ENCODE measurements at regions not wholly inside any gene's neighbourhood (a gene's known extent, or its start where the extent isn't known, plus 50 kb on each side); places are given as distances from the start of the nearest gene placed in this dataset.

GRCh38 chr1:69269491-69269890 lies 298.2 kb upstream of the LRRC7 start:
- Histone ChIP-seq H3K4me1 (ENCODE audit: control insufficient read depth in 2 of 2, insufficient read depth in 2 of 2, low read length in 1 of 2) (no peaks in the 10 kb centered on the region), H3K27ac (ENCODE audit: low read depth in 2 of 2, low read length in 1 of 2) (no peak overlapping the region), H3K9me3 (ENCODE audit: control insufficient read depth in 2 of 2, insufficient read depth in 1 of 2, low read depth in 1 of 2, low read length in 1 of 2) (peaks cover 0 to 2% of the 10 kb centered on the region in 2 donors), H3K36me3 (ENCODE audit: control insufficient read depth in 2 of 2, insufficient read depth in 2 of 2, low read length in 1 of 2) (no peaks in the 10 kb centered on the region), H3K4me3 (ENCODE audit: low read depth in 1 of 2, low read length in 2 of 2) (no peak overlapping the region), H3K27me3 (ENCODE audit: control insufficient read depth in 1 of 2, insufficient read depth in 2 of 2, low read length in 2 of 2) (no peaks in the 10 kb centered on the region)
- 61 to 77% methylated on average over 2 of the region's 2 CpGs for WGBS, 2 donors

DNA sequence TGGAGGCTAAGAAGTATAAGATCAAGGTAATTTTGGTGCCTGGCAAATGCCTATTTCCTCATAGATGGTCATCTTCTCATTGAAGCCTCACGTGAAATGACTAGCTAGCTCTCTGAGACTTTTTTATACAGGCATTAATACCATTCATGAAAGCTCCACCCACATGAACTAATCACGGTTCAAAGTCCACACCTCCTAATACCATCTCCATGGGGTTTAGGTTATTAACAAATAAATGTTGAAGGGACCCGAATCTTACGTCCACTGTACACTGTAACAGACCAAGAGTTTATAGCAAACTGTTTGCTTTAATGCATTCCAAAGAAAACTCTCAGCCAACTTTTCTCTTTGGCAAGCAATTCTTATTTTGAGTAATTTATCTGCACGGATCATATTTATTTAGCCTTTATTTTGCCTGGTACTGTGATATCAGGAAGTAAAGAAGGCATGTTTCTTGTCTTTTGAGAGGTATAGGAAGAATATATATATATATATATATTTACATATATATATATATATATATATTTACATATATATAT lies 296.1 kb upstream of the LRRC7 start:
- Histone ChIP-seq H3K4me1 (ENCODE audit: control insufficient read depth in 2 of 2, insufficient read depth in 2 of 2, low read length in 1 of 2) (no peaks in the 10 kb centered on the region), H3K36me3 (ENCODE audit: control insufficient read depth in 2 of 2, insufficient read depth in 2 of 2, low read length in 1 of 2) (no peaks in the 10 kb centered on the region), H3K27me3 (ENCODE audit: control insufficient read depth in 1 of 2, insufficient read depth in 2 of 2, low read length in 2 of 2) (no peaks in the 10 kb centered on the region), H3K4me3 (ENCODE audit: low read depth in 1 of 2, low read length in 2 of 2) (no peak overlapping the region), H3K27ac (ENCODE audit: low read depth in 2 of 2, low read length in 1 of 2) (no peak overlapping the region), H3K9me3 (ENCODE audit: control insufficient read depth in 2 of 2, insufficient read depth in 1 of 2, low read depth in 1 of 2, low read length in 1 of 2) (peaks cover 0 to 2% of the 10 kb centered on the region in 2 donors)
- 22 to 48% methylated on average over 5 of the region's 5 CpGs for WGBS, 2 donors

- peaks cover 0 to 2% of the 10 kb centered on the region in 2 donors for H3K9me3 ChIP-seq (ENCODE audit: control insufficient read depth in 2 of 2, insufficient read depth in 1 of 2, low read depth in 1 of 2, low read length in 1 of 2)
- no peak overlapping the region for H3K27ac ChIP-seq (ENCODE audit: low read depth in 2 of 2, low read length in 1 of 2)
- H3K27me3 ChIP-seq (ENCODE audit: control insufficient read depth in 1 of 2, insufficient read depth in 2 of 2, low read length in 2 of 2) = no peaks in the 10 kb centered on the region
- no peaks in the 10 kb centered on the region for H3K36me3 ChIP-seq (ENCODE audit: control insufficient read depth in 2 of 2, insufficient read depth in 2 of 2, low read length in 1 of 2)
- no peaks in the 10 kb centered on the region for H3K4me1 ChIP-seq (ENCODE audit: control insufficient read depth in 2 of 2, insufficient read depth in 2 of 2, low read length in 1 of 2)
- 83 to 87% methylated on average over 4 of the region's 4 CpGs for WGBS, 2 donors
- no peak overlapping the region for H3K4me3 ChIP-seq (ENCODE audit: low read depth in 1 of 2, low read length in 2 of 2)
These were observed 295.0 kb upstream of the LRRC7 start for GRCh38 chr1:69272684-69273083.

GRCh38 chr1:69278923-69279322 lies 288.8 kb upstream of the LRRC7 start:
- 72 to 76% methylated on average over 2 of the region's 2 CpGs for WGBS, 2 donors
- no peaks in the 10 kb centered on the region for H3K36me3 ChIP-seq (ENCODE audit: control insufficient read depth in 2 of 2, insufficient read depth in 2 of 2, low read length in 1 of 2)
- no peak overlapping the region for H3K27ac ChIP-seq (ENCODE audit: low read depth in 2 of 2, low read length in 1 of 2)
- H3K4me3 ChIP-seq (ENCODE audit: low read depth in 1 of 2, low read length in 2 of 2) = no peak overlapping the region
- no peaks in the 10 kb centered on the region for H3K9me3 ChIP-seq (ENCODE audit: control insufficient read depth in 2 of 2, insufficient read depth in 1 of 2, low read depth in 1 of 2, low read length in 1 of 2)
- no peaks in the 10 kb centered on the region for H3K27me3 ChIP-seq (ENCODE audit: control insufficient read depth in 1 of 2, insufficient read depth in 2 of 2, low read length in 2 of 2)
- no peaks in the 10 kb centered on the region for H3K4me1 ChIP-seq (ENCODE audit: control insufficient read depth in 2 of 2, insufficient read depth in 2 of 2, low read length in 1 of 2)

- WGBS, 2 donors = 15 to 39% methylated on average over 1 of the region's 1 CpG
- Histone ChIP-seq H3K4me1 (ENCODE audit: control insufficient read depth in 2 of 2, insufficient read depth in 2 of 2, low read length in 1 of 2) (no peaks in the 10 kb centered on the region), H3K36me3 (ENCODE audit: control insufficient read depth in 2 of 2, insufficient read depth in 2 of 2, low read length in 1 of 2) (no peaks in the 10 kb centered on the region), H3K27me3 (ENCODE audit: control insufficient read depth in 1 of 2, insufficient read depth in 2 of 2, low read length in 2 of 2) (no peaks in the 10 kb centered on the region), H3K9me3 (ENCODE audit: control insufficient read depth in 2 of 2, insufficient read depth in 1 of 2, low read depth in 1 of 2, low read length in 1 of 2) (no peaks in the 10 kb centered on the region), H3K4me3 (ENCODE audit: low read depth in 1 of 2, low read length in 2 of 2) (no peak overlapping the region), H3K27ac (ENCODE audit: low read depth in 2 of 2, low read length in 1 of 2) (no peak overlapping the region)
These were observed 284.2 kb upstream of the LRRC7 start for GRCh38 chr1:69283516-69283915.

DNA sequence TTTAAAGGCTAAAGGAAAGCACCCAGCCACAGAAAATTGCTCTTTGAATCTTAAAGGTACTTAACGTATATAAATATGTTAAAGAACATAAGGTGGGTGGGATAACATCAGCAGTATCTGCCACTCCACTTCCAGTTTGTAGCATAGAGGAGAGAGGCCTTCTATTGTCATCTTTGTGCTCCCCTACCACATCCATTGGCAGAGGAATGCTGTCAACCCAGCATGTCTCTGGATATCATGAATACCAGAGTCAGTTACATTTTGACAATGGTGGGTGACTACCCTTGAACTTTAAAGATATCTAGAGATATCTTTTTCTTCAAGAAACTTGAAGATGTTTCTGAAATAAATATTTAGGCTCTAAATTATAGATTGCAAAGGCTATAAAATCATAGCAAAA lies 283.2 kb upstream of the LRRC7 start:
- Histone ChIP-seq H3K27me3 (ENCODE audit: control insufficient read depth in 1 of 2, insufficient read depth in 2 of 2, low read length in 2 of 2) (no peaks in the 10 kb centered on the region), H3K36me3 (ENCODE audit: control insufficient read depth in 2 of 2, insufficient read depth in 2 of 2, low read length in 1 of 2) (no peaks in the 10 kb centered on the region), H3K9me3 (ENCODE audit: control insufficient read depth in 2 of 2, insufficient read depth in 1 of 2, low read depth in 1 of 2, low read length in 1 of 2) (no peaks in the 10 kb centered on the region), H3K4me1 (ENCODE audit: control insufficient read depth in 2 of 2, insufficient read depth in 2 of 2, low read length in 1 of 2) (no peaks in the 10 kb centered on the region), H3K27ac (ENCODE audit: low read depth in 2 of 2, low read length in 1 of 2) (no peak overlapping the region), H3K4me3 (ENCODE audit: low read depth in 1 of 2, low read length in 2 of 2) (no peak overlapping the region)
- WGBS, 2 donors = 94 to 100% methylated on average over 1 of the region's 1 CpG

GRCh38 chr1:69288416-69288815 lies 279.3 kb upstream of the LRRC7 start:
- H3K36me3 ChIP-seq (ENCODE audit: control insufficient read depth in 2 of 2, insufficient read depth in 2 of 2, low read length in 1 of 2) = no peaks in the 10 kb centered on the region
- H3K9me3 ChIP-seq (ENCODE audit: control insufficient read depth in 2 of 2, insufficient read depth in 1 of 2, low read depth in 1 of 2, low read length in 1 of 2) = no peaks in the 10 kb centered on the region
- H3K4me1 ChIP-seq (ENCODE audit: control insufficient read depth in 2 of 2, insufficient read depth in 2 of 2, low read length in 1 of 2) = no peaks in the 10 kb centered on the region
- no peak overlapping the region for H3K4me3 ChIP-seq (ENCODE audit: low read depth in 1 of 2, low read length in 2 of 2)
- H3K27ac ChIP-seq (ENCODE audit: low read depth in 2 of 2, low read length in 1 of 2) = no peak overlapping the region
- 91 to 93% methylated on average over 5 of the region's 5 CpGs for WGBS, 2 donors
- no peaks in the 10 kb centered on the region for H3K27me3 ChIP-seq (ENCODE audit: control insufficient read depth in 1 of 2, insufficient read depth in 2 of 2, low read length in 2 of 2)

DNA sequence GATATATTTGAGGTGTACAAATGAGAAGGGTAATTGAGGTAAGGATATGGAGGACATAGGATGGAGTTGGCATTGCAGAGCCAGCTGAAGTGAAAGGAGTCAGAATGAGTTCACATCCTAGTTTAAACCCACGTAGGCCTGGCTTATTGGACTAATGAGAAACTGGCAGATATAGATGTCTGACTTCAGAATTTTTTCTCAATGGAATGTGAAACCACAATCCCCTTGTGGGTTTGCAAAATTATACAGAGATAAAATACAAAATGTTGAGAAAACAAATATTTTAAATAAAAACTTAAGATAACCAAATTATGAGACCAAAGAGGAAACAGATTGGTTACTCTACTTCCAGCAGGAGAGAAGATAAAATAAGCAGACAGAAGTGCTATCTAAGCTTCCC lies 277.4 kb upstream of the LRRC7 start:
- Histone ChIP-seq H3K36me3 (ENCODE audit: control insufficient read depth in 2 of 2, insufficient read depth in 2 of 2, low read length in 1 of 2) (no peaks in the 10 kb centered on the region), H3K9me3 (ENCODE audit: control insufficient read depth in 2 of 2, insufficient read depth in 1 of 2, low read depth in 1 of 2, low read length in 1 of 2) (no peaks in the 10 kb centered on the region), H3K27me3 (ENCODE audit: control insufficient read depth in 1 of 2, insufficient read depth in 2 of 2, low read length in 2 of 2) (no peaks in the 10 kb centered on the region), H3K4me1 (ENCODE audit: control insufficient read depth in 2 of 2, insufficient read depth in 2 of 2, low read length in 1 of 2) (no peaks in the 10 kb centered on the region), H3K4me3 (ENCODE audit: low read depth in 1 of 2, low read length in 2 of 2) (no peak overlapping the region), H3K27ac (ENCODE audit: low read depth in 2 of 2, low read length in 1 of 2) (no peak overlapping the region)
- 50 to 52% methylated on average over 1 of the region's 1 CpG for WGBS, 2 donors

DNA sequence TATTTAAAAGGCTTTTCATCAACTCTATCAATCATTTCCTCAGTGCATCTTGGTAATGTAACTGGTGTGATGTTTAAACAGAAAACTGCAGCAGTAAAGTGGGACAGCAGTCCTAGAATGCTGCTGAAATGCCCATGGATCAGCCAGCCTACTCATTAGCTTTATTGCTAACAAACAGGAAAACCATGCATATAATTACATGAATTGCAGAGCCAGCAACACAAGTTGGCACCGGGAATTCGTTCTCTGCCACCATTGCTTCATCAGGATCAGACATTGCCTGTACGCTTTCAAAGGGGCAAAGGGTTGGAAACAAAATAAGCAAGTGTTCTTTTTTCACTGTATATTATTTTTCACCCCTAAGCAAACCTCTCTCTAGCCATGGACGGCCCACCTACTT lies 276.2 kb upstream of the LRRC7 start:
- H3K27me3 ChIP-seq (ENCODE audit: control insufficient read depth in 1 of 2, insufficient read depth in 2 of 2, low read length in 2 of 2) = no peaks in the 10 kb centered on the region
- no peaks in the 10 kb centered on the region for H3K4me1 ChIP-seq (ENCODE audit: control insufficient read depth in 2 of 2, insufficient read depth in 2 of 2, low read length in 1 of 2)
- WGBS, 2 donors = 85 to 90% methylated on average over 4 of the region's 4 CpGs

DNA sequence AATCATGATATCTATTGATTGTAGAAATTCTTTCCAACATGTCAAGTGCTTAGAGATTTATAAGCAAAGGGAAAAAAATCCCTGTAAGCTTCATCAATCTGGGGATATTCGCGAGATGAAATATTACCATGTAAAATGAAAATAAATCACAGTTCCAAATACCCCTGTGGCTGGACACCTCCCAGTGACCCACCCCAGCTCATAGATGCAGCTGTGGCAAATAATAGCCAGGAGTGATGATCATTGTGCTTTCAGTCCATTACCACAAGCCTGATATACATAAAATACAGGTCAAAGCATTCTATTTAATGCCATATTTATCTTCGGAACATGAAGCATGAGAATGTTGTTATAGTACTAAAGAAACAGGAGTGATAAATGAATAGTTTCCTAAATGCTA lies 274.9 kb upstream of the LRRC7 start:
- 90 to 93% methylated on average over 3 of the region's 3 CpGs for WGBS, 2 donors
- H3K9me3 ChIP-seq (ENCODE audit: control insufficient read depth in 2 of 2, insufficient read depth in 1 of 2, low read depth in 1 of 2, low read length in 1 of 2) = no peaks in the 10 kb centered on the region

More for the DNA sequence above, 276.2 kb upstream of the LRRC7 start:
- Histone ChIP-seq H3K27ac (ENCODE audit: low read depth in 2 of 2, low read length in 1 of 2) (no peak overlapping the region), H3K4me3 (ENCODE audit: low read depth in 1 of 2, low read length in 2 of 2) (no peak overlapping the region), H3K9me3 (ENCODE audit: control insufficient read depth in 2 of 2, insufficient read depth in 1 of 2, low read depth in 1 of 2, low read length in 1 of 2) (no peaks in the 10 kb centered on the region), H3K36me3 (ENCODE audit: control insufficient read depth in 2 of 2, insufficient read depth in 2 of 2, low read length in 1 of 2) (no peaks in the 10 kb centered on the region)

More for the DNA sequence above, 274.9 kb upstream of the LRRC7 start:
- H3K27ac ChIP-seq (ENCODE audit: low read depth in 2 of 2, low read length in 1 of 2) = no peak overlapping the region
- H3K27me3 ChIP-seq (ENCODE audit: control insufficient read depth in 1 of 2, insufficient read depth in 2 of 2, low read length in 2 of 2) = no peaks in the 10 kb centered on the region
- H3K4me1 ChIP-seq (ENCODE audit: control insufficient read depth in 2 of 2, insufficient read depth in 2 of 2, low read length in 1 of 2) = no peaks in the 10 kb centered on the region
- H3K36me3 ChIP-seq (ENCODE audit: control insufficient read depth in 2 of 2, insufficient read depth in 2 of 2, low read length in 1 of 2) = no peaks in the 10 kb centered on the region
- no peak overlapping the region for H3K4me3 ChIP-seq (ENCODE audit: low read depth in 1 of 2, low read length in 2 of 2)
